ENCODE measurements at regions not wholly inside any gene's neighbourhood (a gene's known extent, or its start where the extent isn't known, plus 50 kb on each side); places are given as distances from the start of the nearest gene placed in this dataset.
"Not testable (repeated sequence)": the region's sequence is repeated elsewhere in the genome, so short reads cannot be mapped to it uniquely, and the experiment has no call there.

DNA sequence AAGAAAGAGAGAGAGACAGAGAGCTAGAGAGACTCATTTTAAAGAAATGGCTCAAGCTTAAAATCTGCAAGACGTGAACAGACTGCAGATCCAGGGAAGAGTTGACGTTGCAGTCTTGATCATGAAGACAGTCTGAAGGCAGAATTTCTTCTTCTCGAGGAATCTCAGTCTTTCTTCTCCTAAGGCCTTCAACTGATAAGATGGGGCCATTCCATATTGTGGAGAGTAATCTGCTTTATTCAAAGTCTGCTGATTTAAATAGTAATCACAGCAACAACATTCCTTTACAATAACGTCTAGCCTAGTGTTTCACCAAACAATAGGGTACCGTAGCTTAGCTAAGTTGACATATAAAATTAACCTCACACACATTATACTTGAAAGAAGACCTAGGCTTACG, 208.4 kb upstream of the ADAMTS3 start:
- DNase-seq = no peak
- H3K9me3 Mint-ChIP-seq = no peaks in the 10 kb centered on the region
- TF ChIP-seq, protein P1, sequence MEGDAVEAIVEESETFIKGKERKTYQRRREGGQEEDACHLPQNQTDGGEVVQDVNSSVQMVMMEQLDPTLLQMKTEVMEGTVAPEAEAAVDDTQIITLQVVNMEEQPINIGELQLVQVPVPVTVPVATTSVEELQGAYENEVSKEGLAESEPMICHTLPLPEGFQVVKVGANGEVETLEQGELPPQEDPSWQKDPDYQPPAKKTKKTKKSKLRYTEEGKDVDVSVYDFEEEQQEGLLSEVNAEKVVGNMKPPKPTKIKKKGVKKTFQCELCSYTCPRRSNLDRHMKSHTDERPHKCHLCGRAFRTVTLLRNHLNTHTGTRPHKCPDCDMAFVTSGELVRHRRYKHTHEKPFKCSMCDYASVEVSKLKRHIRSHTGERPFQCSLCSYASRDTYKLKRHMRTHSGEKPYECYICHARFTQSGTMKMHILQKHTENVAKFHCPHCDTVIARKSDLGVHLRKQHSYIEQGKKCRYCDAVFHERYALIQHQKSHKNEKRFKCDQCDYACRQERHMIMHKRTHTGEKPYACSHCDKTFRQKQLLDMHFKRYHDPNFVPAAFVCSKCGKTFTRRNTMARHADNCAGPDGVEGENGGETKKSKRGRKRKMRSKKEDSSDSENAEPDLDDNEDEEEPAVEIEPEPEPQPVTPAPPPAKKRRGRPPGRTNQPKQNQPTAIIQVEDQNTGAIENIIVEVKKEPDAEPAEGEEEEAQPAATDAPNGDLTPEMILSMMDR (IDR thresholded peaks at IDR 0.05) = no peak
- peaks cover 8% of the 10 kb centered on the region; the same call in 1 of the 2 replicates for H3K27me3 Mint-ChIP-seq (ENCODE audit: insufficient read depth)
- 0 out of 2 replicates have a peak, but pooled peaks cover 7% of the 10 kb centered on the region for H3K4me1 Mint-ChIP-seq (ENCODE audit: low read depth)
- H3K27ac Mint-ChIP-seq = no peak overlapping the region
- H3K4me3 Mint-ChIP-seq = no peak overlapping the region
- no peaks in the 10 kb centered on the region for H3K36me3 Mint-ChIP-seq (ENCODE audit: low read depth)

GRCh38 chr4:72770708-72771107, 201.7 kb upstream of the ADAMTS3 start:
- Mint-ChIP-seq H3K27ac (no peak overlapping the region), H3K36me3 (ENCODE audit: low read depth) (no peaks in the 10 kb centered on the region), H3K27me3 (ENCODE audit: insufficient read depth) (peaks cover 4% of the 10 kb centered on the region), H3K9me3 (no peaks in the 10 kb centered on the region), H3K4me3 (no peak overlapping the region), H3K4me1 (ENCODE audit: low read depth) (peaks cover 12% of the 10 kb centered on the region)
- DNase-seq = no peak
- TF ChIP-seq, protein P1 (IDR thresholded peaks at IDR 0.05) = no peak

GRCh38 chr4:72768364-72768763, 199.3 kb upstream of the ADAMTS3 start:
- TF ChIP-seq, protein P1 (IDR thresholded peaks at IDR 0.05) = no peak
- Mint-ChIP-seq H3K4me3 (peak overlapping the region; percentile 15; the same call in 1 of the 2 replicates), H3K27me3 (ENCODE audit: insufficient read depth) (peaks cover 1% of the 10 kb centered on the region), H3K36me3 (ENCODE audit: low read depth) (no peaks in the 10 kb centered on the region), H3K4me1 (ENCODE audit: low read depth) (peaks cover 12% of the 10 kb centered on the region), H3K27ac (peak overlapping the region; percentile 15; the same call in 1 of the 2 replicates), H3K9me3 (no peaks in the 10 kb centered on the region)
- no peak for DNase-seq

DNA sequence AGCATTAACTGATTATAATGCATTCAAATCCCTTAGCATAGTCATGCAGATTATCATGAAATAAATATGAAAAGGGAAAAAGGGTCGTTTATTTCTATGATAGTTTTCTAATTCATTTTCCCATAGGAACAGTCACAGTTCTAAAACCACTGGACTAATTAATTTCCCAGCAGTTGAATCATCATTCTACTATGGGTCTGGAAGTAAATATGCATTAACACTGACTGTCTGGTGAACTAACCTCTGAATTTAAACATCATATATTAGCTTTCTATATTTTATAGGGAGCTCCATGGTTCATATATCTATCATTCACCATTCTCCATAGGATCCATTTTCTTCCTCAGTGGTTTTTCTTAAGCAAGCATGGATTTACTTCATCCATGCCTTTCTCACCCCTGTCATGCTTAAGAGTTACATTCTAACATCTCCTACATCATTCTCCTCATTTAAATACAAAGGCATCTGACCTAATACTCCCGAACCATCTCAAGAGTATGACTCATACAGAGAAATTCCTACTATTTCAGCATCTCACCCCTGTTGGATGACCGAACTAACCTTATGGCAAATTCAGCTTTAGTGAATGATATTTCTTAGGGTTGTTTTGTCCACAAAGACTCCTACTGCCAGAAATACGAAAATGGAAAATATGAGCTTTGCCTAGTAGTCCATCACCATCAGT, 198.7 kb upstream of the ADAMTS3 start:
- TF ChIP-seq, protein P1 (IDR thresholded peaks at IDR 0.05) = no peak
- peak; percentile 69 for DNase-seq
- no peaks in the 10 kb centered on the region for H3K9me3 Mint-ChIP-seq
- no peaks in the 10 kb centered on the region for H3K36me3 Mint-ChIP-seq (ENCODE audit: low read depth)
- H3K27me3 Mint-ChIP-seq (ENCODE audit: insufficient read depth) = peaks cover 5% of the 10 kb centered on the region
- no peak overlapping the region; the same call in 1 of the 2 replicates for H3K27ac Mint-ChIP-seq
- H3K4me1 Mint-ChIP-seq (ENCODE audit: low read depth) = peaks cover 12% of the 10 kb centered on the region
- peak overlapping the region; percentile 15; the same call in 1 of the 2 replicates for H3K4me3 Mint-ChIP-seq

- H3K27ac Mint-ChIP-seq; H3K36me3 Mint-ChIP-seq (ENCODE audit: low read depth); H3K27me3 Mint-ChIP-seq (ENCODE audit: insufficient read depth); DNase-seq; H3K4me3 Mint-ChIP-seq; H3K9me3 Mint-ChIP-seq: not testable (repeated sequence)
- H3K4me1 Mint-ChIP-seq (ENCODE audit: low read depth) = peaks cover 12% of the 10 kb centered on the region
Measured at GRCh38 chr4:72765788-72766187, 196.8 kb upstream of the ADAMTS3 start.

DNA sequence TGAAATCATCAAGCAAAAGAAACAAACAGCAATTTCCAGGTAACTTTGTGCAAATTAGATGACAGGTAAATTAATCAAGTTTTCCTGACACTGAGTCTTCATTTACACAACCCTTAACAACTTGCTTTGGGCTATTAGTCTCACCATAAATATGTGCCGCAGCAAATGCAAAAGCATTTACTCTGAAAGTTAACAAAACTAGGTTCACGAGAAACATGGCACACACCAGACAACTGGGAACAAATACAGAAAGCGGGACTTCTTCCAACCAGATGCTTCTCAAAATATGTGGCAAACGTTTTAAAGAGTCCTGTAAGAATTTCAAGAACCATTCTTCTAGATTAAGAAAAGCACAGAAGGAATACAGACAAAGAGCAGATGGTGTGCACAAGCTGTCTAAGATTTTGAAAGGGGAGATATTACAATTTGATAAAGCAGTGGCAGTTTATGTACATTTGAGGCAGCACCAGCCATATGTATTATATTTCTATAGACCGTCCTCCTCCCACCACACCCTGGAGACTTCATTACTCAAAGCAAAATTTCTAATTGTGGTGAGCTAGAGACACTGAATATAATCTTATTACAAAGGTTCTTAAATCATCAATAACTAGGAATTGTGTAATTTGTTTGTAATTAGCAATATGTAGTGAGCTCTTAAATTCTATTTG, 192.5 kb upstream of the ADAMTS3 start:
- Mint-ChIP-seq H3K27me3 (ENCODE audit: insufficient read depth) (peaks cover 10% of the 10 kb centered on the region), H3K9me3 (no peaks in the 10 kb centered on the region), H3K27ac (no peak overlapping the region), H3K4me3 (no peak overlapping the region), H3K4me1 (ENCODE audit: low read depth) (no peaks in the 10 kb centered on the region), H3K36me3 (ENCODE audit: low read depth) (no peaks in the 10 kb centered on the region)
- TF ChIP-seq, protein P1 (IDR thresholded peaks at IDR 0.05) = no peak
- DNase-seq = no peak

GRCh38 chr4:72753414-72753813, 184.4 kb upstream of the ADAMTS3 start:
- H3K4me1 Mint-ChIP-seq (ENCODE audit: low read depth); H3K27me3 Mint-ChIP-seq (ENCODE audit: insufficient read depth): not testable (repeated sequence)

More at GRCh38 chr4:72753414-72753813, 184.4 kb upstream of the ADAMTS3 start:
- not testable (repeated sequence) for H3K4me3 Mint-ChIP-seq; DNase-seq; H3K27ac Mint-ChIP-seq; H3K36me3 Mint-ChIP-seq (ENCODE audit: low read depth)
- H3K9me3 Mint-ChIP-seq = peaks cover 21% of the 10 kb centered on the region

Data from HFFc6 (cell line).